ENCODE measurements at regions not wholly inside any gene's neighbourhood (a gene's known extent, or its start where the extent isn't known, plus 50 kb on each side); places are given as distances from the start of the nearest gene placed in this dataset.

- no peak for TF ChIP-seq SUZ12 (IDR thresholded peaks at IDR 0.05; ENCODE audit: extremely low read depth, insufficient read depth, insufficient read length)
- no peak for TF ChIP-seq ZNF274 (IDR thresholded peaks at IDR 0.05; ENCODE audit: low read depth, low read length)
Observed at GRCh38 chr18:78589916-78590437, 389.6 kb upstream of the SALL3 start.
